Glutamatergic neuron (in vitro differentiated cells): ENCODE measurements at regions not wholly inside any gene's neighbourhood (a gene's known extent, or its start where the extent isn't known, plus 50 kb on each side); places are given as distances from the start of the nearest gene placed in this dataset.

Experiments
- DNase-seq: peaks from one replicate; pipeline ENCODE4 v3.0.0; 2022
- H3K27ac Mint-ChIP-seq: one replicate; pipeline ENCODE4 v1.8.0; 2020; ENCODE audit warnings: mild to moderate bottlenecking, mixed read lengths, inconsistent platforms; ENCODE audit not compliant: unreplicated experiment
- H3K27me3 Mint-ChIP-seq: one replicate; pipeline ENCODE4 v1.8.0; 2020; ENCODE audit warnings: mild to moderate bottlenecking, moderate library complexity, mixed read lengths, inconsistent platforms; ENCODE audit not compliant: unreplicated experiment
- H3K36me3 Mint-ChIP-seq: one replicate; pipeline ENCODE4 v1.8.0; 2020; ENCODE audit warnings: mild to moderate bottlenecking, mixed read lengths, inconsistent platforms; ENCODE audit not compliant: unreplicated experiment
- H3K4me1 Mint-ChIP-seq: one replicate; pipeline ENCODE4 v1.8.0; 2020; ENCODE audit warnings: mild to moderate bottlenecking, low read depth, mixed read lengths, inconsistent platforms; ENCODE audit not compliant: unreplicated experiment
- H3K4me3 Mint-ChIP-seq: one replicate; pipeline ENCODE4 v1.8.0; 2020; ENCODE audit warnings: mild to moderate bottlenecking, mixed read lengths, inconsistent platforms; ENCODE audit not compliant: unreplicated experiment
- H3K9me3 Mint-ChIP-seq: one replicate; pipeline ENCODE4 v1.8.0; 2020; ENCODE audit warnings: mild to moderate bottlenecking, moderate library complexity, mixed read lengths, inconsistent platforms; ENCODE audit not compliant: unreplicated experiment
- TF ChIP-seq, protein P1 (sequence below): fragments of 200-600 bp; sonication (generic); IDR thresholded peaks from one replicate; pipeline ENCODE4 v1.5.0; 2021; ENCODE audit not compliant: partially characterized antibody, unreplicated experiment

DNA sequence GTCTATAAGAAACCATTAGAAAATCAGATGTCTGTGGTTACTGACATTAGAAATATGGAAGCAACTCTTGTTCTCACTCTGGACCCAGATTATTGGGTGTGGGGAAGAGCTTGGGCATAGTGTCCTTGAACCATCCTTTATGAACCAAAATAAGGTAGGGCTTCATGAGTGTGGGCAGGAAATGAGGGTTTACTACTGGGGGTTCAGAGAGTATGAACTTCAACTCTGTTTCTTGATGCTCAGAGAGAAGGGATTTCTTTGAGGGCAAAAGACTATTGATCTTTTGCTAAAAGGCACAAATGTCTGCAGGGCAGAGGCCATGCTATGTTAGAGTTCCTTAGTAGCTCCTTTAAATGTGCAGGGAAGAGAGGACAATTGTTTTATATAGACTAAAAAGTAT, 183.3 kb upstream of the ATP2B1 start:
- TF ChIP-seq, protein P1, sequence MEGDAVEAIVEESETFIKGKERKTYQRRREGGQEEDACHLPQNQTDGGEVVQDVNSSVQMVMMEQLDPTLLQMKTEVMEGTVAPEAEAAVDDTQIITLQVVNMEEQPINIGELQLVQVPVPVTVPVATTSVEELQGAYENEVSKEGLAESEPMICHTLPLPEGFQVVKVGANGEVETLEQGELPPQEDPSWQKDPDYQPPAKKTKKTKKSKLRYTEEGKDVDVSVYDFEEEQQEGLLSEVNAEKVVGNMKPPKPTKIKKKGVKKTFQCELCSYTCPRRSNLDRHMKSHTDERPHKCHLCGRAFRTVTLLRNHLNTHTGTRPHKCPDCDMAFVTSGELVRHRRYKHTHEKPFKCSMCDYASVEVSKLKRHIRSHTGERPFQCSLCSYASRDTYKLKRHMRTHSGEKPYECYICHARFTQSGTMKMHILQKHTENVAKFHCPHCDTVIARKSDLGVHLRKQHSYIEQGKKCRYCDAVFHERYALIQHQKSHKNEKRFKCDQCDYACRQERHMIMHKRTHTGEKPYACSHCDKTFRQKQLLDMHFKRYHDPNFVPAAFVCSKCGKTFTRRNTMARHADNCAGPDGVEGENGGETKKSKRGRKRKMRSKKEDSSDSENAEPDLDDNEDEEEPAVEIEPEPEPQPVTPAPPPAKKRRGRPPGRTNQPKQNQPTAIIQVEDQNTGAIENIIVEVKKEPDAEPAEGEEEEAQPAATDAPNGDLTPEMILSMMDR, result no peak
- H3K36me3 Mint-ChIP-seq, result no peaks in the 10 kb centered on the region
- peaks cover 14% of the 10 kb centered on the region for H3K4me1 Mint-ChIP-seq
- no peak overlapping the region for H3K4me3 Mint-ChIP-seq
- no peak overlapping the region for H3K27ac Mint-ChIP-seq
- no peaks in the 10 kb centered on the region for H3K9me3 Mint-ChIP-seq
- no peak for DNase-seq
- no peaks in the 10 kb centered on the region for H3K27me3 Mint-ChIP-seq

DNA sequence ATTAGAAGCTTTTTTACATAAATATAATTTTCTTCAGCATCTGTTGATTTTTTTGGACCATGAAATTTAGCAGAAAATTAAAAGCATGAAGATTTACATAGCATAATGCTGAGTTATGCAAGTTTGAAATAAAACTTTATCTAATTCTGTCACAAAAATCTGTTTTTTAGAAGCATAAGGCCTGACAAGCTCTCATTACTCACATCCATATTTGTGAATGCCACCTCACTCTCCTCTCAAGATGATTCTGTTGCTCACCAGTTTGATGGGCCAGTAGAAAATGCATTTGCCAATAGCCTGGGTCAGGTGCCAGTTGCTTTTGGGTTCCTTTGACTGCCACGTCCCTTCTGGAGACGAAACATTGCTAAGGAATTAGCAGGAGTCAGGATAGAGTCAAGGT, 181.5 kb upstream of the ATP2B1 start:
- Mint-ChIP-seq H3K36me3 (no peaks in the 10 kb centered on the region), H3K9me3 (no peaks in the 10 kb centered on the region), H3K27ac (no peak overlapping the region), H3K27me3 (no peaks in the 10 kb centered on the region), H3K4me1 (peaks cover 8% of the 10 kb centered on the region), H3K4me3 (no peak overlapping the region)
- DNase-seq, result no peak
- TF ChIP-seq, protein P1, result no peak

DNA sequence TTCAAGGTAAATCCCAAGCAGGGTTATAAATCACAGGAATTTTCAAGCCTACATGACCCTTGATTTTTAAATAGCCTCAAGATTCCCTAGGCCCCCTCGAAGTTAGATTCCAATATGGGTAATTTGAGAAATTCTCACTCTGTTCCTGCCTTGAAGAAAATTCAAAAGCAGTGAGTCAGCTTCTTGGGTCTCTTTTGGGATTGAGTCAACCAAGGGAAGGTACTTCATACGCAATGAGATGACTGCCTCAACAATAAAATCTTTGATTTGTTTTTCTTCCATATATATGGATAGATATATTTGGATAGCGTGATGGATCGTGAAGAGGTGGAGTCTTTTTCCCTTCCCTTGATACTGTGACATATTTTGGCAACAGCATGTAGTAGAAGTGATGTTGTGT, 180.4 kb upstream of the ATP2B1 start:
- Mint-ChIP-seq H3K27me3 (no peaks in the 10 kb centered on the region), H3K4me3 (no peak overlapping the region), H3K27ac (no peak overlapping the region), H3K36me3 (no peaks in the 10 kb centered on the region), H3K9me3 (no peaks in the 10 kb centered on the region), H3K4me1 (peaks cover 6% of the 10 kb centered on the region)
- DNase-seq, result no peak
- TF ChIP-seq, protein P1, result no peak

DNA sequence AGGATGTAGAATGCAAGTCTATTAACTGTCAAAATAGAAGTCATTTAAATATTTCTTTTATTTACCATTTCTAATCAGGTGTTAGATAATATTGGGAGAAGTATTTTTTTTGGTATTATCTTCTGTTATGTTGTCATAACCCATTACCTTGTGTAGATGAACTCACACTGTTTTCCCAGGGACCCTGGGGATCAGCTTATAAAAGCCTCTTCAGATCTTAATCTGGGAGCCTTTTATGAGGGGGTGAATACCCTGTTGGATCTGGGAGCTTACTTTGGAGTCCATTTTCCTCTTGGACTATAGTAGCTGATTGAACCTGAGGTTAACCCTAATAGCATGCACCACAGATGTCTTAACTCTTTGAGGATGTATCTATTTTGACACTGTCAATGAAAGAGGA, 176.3 kb upstream of the ATP2B1 start:
- no peaks in the 10 kb centered on the region for H3K9me3 Mint-ChIP-seq
- DNase-seq, result no peak
- H3K4me1 Mint-ChIP-seq, result peaks cover 7% of the 10 kb centered on the region
- H3K4me3 Mint-ChIP-seq, result no peak overlapping the region
- no peaks in the 10 kb centered on the region for H3K27me3 Mint-ChIP-seq
- TF ChIP-seq, protein P1, result no peak
- no peaks in the 10 kb centered on the region for H3K36me3 Mint-ChIP-seq
- no peak overlapping the region for H3K27ac Mint-ChIP-seq

DNA sequence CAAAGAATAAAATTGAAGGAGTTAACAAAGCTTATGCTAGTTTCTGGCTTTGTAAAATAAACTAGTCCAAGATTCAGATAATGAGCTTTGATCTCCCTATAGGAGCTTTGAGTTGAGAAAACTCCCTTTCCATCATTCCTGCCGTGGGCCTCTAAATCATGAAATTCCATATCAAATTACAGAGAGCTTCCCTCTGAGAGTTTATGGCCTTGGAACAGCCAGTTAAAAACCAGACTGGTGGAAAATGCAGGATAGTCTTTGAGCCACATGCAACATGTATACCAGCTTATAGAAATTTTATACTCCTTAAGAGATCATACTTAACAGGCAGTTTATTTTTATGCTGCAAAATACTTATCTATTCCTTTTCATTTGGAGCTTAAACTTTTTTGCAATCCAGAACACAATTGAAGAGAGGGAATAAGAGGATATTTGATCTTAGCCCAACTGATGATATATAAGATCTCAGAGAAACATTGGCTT, 175.8 kb upstream of the ATP2B1 start:
- H3K4me3 Mint-ChIP-seq, result no peak overlapping the region
- H3K27ac Mint-ChIP-seq, result no peak overlapping the region
- H3K36me3 Mint-ChIP-seq, result no peaks in the 10 kb centered on the region
- DNase-seq, result no peak
- H3K4me1 Mint-ChIP-seq, result peaks cover 7% of the 10 kb centered on the region
- H3K9me3 Mint-ChIP-seq, result no peaks in the 10 kb centered on the region
- TF ChIP-seq, protein P1, result no peak
- no peaks in the 10 kb centered on the region for H3K27me3 Mint-ChIP-seq
